ENCODE measurements at regions not wholly inside any gene's neighbourhood (a gene's known extent, or its start where the extent isn't known, plus 50 kb on each side); places are given as distances from the start of the nearest gene placed in this dataset.

DNA sequence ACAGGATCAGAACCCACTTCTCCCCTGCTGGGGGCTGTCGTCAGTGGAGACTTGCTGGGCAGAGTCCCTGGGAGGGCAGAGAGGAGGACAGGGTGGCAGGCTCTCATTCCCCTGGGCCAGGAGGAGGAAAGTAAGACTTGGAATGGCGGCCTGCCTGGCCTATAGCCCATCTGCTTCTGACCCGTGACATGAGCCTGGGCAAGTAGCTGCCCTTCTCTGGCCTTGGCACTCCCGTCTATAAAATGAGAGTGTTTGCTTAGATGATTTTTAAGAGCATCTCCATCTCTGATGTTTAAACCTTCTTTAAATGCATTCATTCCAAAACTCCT lies 173.0 kb downstream of the DDX1 start:
- DNase-seq (no peak), ATAC-seq (ENCODE audit: insufficient read depth, low read depth) (no peak)
- Histone ChIP-seq H3K9ac (ENCODE audit: low read depth, low read length) (no peak overlapping the region), H3K36me3 (ENCODE audit: insufficient read depth, low read length) (no peaks in the 10 kb centered on the region), H4K20me1 (ENCODE audit: insufficient read depth, low read length) (no peaks in the 10 kb centered on the region), H3K4me1 (ENCODE audit: insufficient read depth, low read length) (no peaks in the 10 kb centered on the region), H3K79me2 (ENCODE audit: insufficient read depth, low read length) (no peaks in the 10 kb centered on the region), H3K4me2 (ENCODE audit: insufficient read depth, low read length) (no peak overlapping the region), H3K27ac (ENCODE audit: low read length) (no peak overlapping the region), H3K9me3 (ENCODE audit: insufficient read depth, low read length, severe bottlenecking) (no peaks in the 10 kb centered on the region), H3K27me3 (ENCODE audit: insufficient read depth, low read length, poor library complexity) (no peaks in the 10 kb centered on the region), H3K4me3 (ENCODE audit: low read depth in 1 of 2, low read length in 2 of 2) (no peak overlapping the region), H2AFZ (ENCODE audit: low read depth, low read length) (no peak overlapping the region)
- TF ChIP-seq, protein P1, sequence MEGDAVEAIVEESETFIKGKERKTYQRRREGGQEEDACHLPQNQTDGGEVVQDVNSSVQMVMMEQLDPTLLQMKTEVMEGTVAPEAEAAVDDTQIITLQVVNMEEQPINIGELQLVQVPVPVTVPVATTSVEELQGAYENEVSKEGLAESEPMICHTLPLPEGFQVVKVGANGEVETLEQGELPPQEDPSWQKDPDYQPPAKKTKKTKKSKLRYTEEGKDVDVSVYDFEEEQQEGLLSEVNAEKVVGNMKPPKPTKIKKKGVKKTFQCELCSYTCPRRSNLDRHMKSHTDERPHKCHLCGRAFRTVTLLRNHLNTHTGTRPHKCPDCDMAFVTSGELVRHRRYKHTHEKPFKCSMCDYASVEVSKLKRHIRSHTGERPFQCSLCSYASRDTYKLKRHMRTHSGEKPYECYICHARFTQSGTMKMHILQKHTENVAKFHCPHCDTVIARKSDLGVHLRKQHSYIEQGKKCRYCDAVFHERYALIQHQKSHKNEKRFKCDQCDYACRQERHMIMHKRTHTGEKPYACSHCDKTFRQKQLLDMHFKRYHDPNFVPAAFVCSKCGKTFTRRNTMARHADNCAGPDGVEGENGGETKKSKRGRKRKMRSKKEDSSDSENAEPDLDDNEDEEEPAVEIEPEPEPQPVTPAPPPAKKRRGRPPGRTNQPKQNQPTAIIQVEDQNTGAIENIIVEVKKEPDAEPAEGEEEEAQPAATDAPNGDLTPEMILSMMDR (IDR thresholded peaks at IDR 0.05; ENCODE audit: borderline replicate concordance, extremely low read depth, low read length, poor library complexity, severe bottlenecking) = no peak
- no peak for TF ChIP-seq EZH2 (IDR thresholded peaks at IDR 0.05; ENCODE audit: borderline replicate concordance, low read depth, low read length, severe bottlenecking)

DNA sequence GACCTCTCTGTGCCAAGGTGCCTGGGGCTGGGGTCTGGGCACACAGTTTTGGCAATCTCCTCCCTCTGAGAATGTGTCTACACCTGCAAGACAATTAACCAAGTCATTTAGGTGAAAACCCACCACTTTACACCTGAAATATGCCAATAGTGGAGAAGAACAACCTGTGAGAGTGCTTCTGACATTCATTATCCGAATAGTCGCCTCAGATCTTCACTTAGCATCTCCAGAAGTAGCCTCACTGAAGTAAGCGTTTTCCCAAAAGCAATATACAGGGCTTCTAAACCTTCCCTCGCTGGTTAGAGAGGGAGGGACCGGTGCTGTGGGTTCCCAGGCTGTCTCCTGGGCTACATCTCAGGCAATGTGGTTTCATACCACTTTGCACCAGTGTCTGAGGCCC lies 173.5 kb downstream of the DDX1 start:
- no peaks in the 10 kb centered on the region for H3K27me3 ChIP-seq (ENCODE audit: insufficient read depth, low read length, poor library complexity)
- no peak overlapping the region for H3K4me3 ChIP-seq (ENCODE audit: low read depth in 1 of 2, low read length in 2 of 2)
- ATAC-seq (ENCODE audit: insufficient read depth, low read depth) = no peak
- no peaks in the 10 kb centered on the region for H3K4me1 ChIP-seq (ENCODE audit: insufficient read depth, low read length)
- no peak for TF ChIP-seq EZH2 (IDR thresholded peaks at IDR 0.05; ENCODE audit: borderline replicate concordance, low read depth, low read length, severe bottlenecking)
- TF ChIP-seq, protein P1 (IDR thresholded peaks at IDR 0.05; ENCODE audit: borderline replicate concordance, extremely low read depth, low read length, poor library complexity, severe bottlenecking) = no peak
- no peaks in the 10 kb centered on the region for H3K9me3 ChIP-seq (ENCODE audit: insufficient read depth, low read length, severe bottlenecking)
- H3K4me2 ChIP-seq (ENCODE audit: insufficient read depth, low read length) = no peak overlapping the region
- no peak overlapping the region for H3K9ac ChIP-seq (ENCODE audit: low read depth, low read length)
- H4K20me1 ChIP-seq (ENCODE audit: insufficient read depth, low read length) = no peaks in the 10 kb centered on the region
- H3K36me3 ChIP-seq (ENCODE audit: insufficient read depth, low read length) = no peaks in the 10 kb centered on the region
- H3K79me2 ChIP-seq (ENCODE audit: insufficient read depth, low read length) = no peaks in the 10 kb centered on the region
- DNase-seq = no peak
- no peak overlapping the region for H2AFZ ChIP-seq (ENCODE audit: low read depth, low read length)
- H3K27ac ChIP-seq (ENCODE audit: low read length) = no peak overlapping the region

DNA sequence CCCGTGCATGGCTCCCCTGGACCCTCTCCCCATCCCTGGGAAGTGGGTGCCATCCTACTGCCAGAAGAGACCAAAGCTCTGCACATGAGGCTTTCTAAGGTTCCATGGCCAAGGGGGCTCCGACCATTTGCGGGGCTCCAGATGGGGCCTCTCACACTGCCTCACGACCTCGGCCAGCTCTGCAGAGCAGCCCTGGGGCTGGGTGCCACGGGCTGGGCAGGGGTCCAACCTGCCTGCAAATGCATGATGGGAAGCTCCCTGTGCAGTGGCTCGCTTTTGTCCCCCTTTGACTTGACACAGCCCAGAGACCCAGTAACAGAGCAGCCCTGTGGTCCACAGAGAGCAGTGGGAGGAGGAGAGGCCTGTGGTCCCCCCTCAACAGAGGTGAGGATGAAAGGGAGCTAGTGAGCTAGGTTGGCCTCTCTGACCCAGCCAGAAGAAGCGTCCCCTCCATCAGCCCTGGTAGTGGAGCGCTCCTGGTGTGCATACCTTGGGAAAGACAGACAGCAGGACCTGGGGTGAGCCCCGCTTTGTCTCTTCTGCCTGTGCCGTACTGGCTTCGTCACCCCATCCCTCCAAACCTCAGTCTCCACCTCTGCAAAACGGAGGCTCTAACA lies 174.1 kb downstream of the DDX1 start:
- H4K20me1 ChIP-seq (ENCODE audit: insufficient read depth, low read length) = no peaks in the 10 kb centered on the region
- no peak for TF ChIP-seq EZH2 (IDR thresholded peaks at IDR 0.05; ENCODE audit: borderline replicate concordance, low read depth, low read length, severe bottlenecking)
- TF ChIP-seq, protein P1 (IDR thresholded peaks at IDR 0.05; ENCODE audit: borderline replicate concordance, extremely low read depth, low read length, poor library complexity, severe bottlenecking) = no peak
- no peaks in the 10 kb centered on the region for H3K36me3 ChIP-seq (ENCODE audit: insufficient read depth, low read length)
- no peak overlapping the region for H3K27ac ChIP-seq (ENCODE audit: low read length)
- H3K4me1 ChIP-seq (ENCODE audit: insufficient read depth, low read length) = no peaks in the 10 kb centered on the region
- H3K4me2 ChIP-seq (ENCODE audit: insufficient read depth, low read length) = no peak overlapping the region
- ATAC-seq (ENCODE audit: insufficient read depth, low read depth) (no peak), DNase-seq (no peak)
- H3K9me3 ChIP-seq (ENCODE audit: insufficient read depth, low read length, severe bottlenecking) = no peaks in the 10 kb centered on the region
- H3K79me2 ChIP-seq (ENCODE audit: insufficient read depth, low read length) = no peaks in the 10 kb centered on the region
- no peaks in the 10 kb centered on the region for H3K27me3 ChIP-seq (ENCODE audit: insufficient read depth, low read length, poor library complexity)
- no peak overlapping the region for H3K4me3 ChIP-seq (ENCODE audit: low read depth in 1 of 2, low read length in 2 of 2)
- H2AFZ ChIP-seq (ENCODE audit: low read depth, low read length) = no peak overlapping the region
- no peak overlapping the region for H3K9ac ChIP-seq (ENCODE audit: low read depth, low read length)

Measured in DND-41 (cell line).